Vagina (tissue), 2 donors: ENCODE measurements at regions not wholly inside any gene's neighbourhood (a gene's known extent, or its start where the extent isn't known, plus 50 kb on each side); places are given as distances from the start of the nearest gene placed in this dataset.

Source experiments
- CTCF ChIP-seq, 3 experiments: fragments of 450-650 bp in 2 of 3; fragments of 200-600 bp in 1 of 3; sonication (generic) in 1 of 3; IDR thresholded peaks; one replicate each; pipeline ENCODE4 v1.5.1; 2017 to 2019; ENCODE audit warnings: antibody characterized with exemption in 3 of 3, mild to moderate bottlenecking in 2 of 3, moderate library complexity in 2 of 3
- POLR2A ChIP-seq, 2 donors: fragments of 450-650 bp; IDR thresholded peaks; one replicate each; pipeline ENCODE4 v1.6.1; 2017; ENCODE audit warnings: antibody characterized with exemption in 2 of 2, mild to moderate bottlenecking in 2 of 2, moderate library complexity in 2 of 2
- POLR2AphosphoS5 ChIP-seq, 2 donors: sonication (generic); formaldehyde crosslinking; IDR thresholded peaks; one replicate each; pipeline ENCODE4 v1.9.0; 2017; ENCODE audit warnings: antibody characterized with exemption in 2 of 2, mild to moderate bottlenecking in 2 of 2, low read depth in 1 of 2; ENCODE audit not compliant: insufficient read depth in 1 of 2

GRCh38 chr12:96091833-96092232, 56.4 kb upstream of the LTA4H start:
- TF ChIP-seq CTCF (IDR thresholded peaks at IDR 0.05) (no peak), POLR2A (IDR thresholded peaks at IDR 0.05) (no peak), POLR2AphosphoS5 (IDR thresholded peaks at IDR 0.05; ENCODE audit: insufficient read depth in 1 of 2, low read depth in 1 of 2) (no peak)
